ENCODE measurements at regions not wholly inside any gene's neighbourhood (a gene's known extent, or its start where the extent isn't known, plus 50 kb on each side); places are given as distances from the start of the nearest gene placed in this dataset.

GRCh38 chr10:43710772-43711471 is 62.2 kb upstream of the ZNF32 start:
- TF ChIP-seq POLR2AphosphoS5 (IDR thresholded peaks at IDR 0.05), result no peak
- TF ChIP-seq, protein P1, sequence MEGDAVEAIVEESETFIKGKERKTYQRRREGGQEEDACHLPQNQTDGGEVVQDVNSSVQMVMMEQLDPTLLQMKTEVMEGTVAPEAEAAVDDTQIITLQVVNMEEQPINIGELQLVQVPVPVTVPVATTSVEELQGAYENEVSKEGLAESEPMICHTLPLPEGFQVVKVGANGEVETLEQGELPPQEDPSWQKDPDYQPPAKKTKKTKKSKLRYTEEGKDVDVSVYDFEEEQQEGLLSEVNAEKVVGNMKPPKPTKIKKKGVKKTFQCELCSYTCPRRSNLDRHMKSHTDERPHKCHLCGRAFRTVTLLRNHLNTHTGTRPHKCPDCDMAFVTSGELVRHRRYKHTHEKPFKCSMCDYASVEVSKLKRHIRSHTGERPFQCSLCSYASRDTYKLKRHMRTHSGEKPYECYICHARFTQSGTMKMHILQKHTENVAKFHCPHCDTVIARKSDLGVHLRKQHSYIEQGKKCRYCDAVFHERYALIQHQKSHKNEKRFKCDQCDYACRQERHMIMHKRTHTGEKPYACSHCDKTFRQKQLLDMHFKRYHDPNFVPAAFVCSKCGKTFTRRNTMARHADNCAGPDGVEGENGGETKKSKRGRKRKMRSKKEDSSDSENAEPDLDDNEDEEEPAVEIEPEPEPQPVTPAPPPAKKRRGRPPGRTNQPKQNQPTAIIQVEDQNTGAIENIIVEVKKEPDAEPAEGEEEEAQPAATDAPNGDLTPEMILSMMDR (IDR thresholded peaks at IDR 0.05), result no peak
- TF ChIP-seq EP300 (IDR thresholded peaks at IDR 0.05), result no peak
- 75 to 87% methylated on average over 2 to 6 of the region's 7 CpGs for whole genome bisulfite sequencing, 2 donors (ENCODE audit: low coverage in 1 of 2)
- no peak overlapping the region for H3K4me3 ChIP-seq
- H3K27ac ChIP-seq, result no peak overlapping the region
- H3K36me3 ChIP-seq, result no peaks in the 10 kb centered on the region
- H3K27me3 ChIP-seq, result no peaks in the 10 kb centered on the region
- no peaks in the 10 kb centered on the region for H3K4me1 ChIP-seq
- H3K9me3 ChIP-seq, result no peaks in the 10 kb centered on the region
- ATAC-seq, result no peak

DNA sequence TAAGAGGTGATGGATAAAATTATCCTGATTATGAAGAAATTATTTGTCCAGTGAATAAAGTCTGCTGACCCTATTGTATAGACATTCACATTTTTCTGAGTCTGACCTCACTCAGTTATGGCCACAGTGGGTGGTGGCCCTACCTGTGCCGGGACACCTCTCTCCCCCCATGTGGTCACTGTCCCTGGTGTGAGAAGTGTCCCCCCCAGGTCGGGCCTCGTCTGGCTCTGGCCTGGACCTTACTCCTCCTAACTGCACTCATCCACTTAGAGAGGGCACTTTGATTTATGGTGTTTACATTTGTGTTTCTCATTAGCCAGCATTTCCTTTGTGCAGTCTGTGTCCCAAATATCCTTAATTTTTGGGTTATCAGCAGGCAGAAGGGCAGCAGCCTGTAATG is 59.6 kb upstream of the ZNF32 start:
- ATAC-seq, result no peak
- peak overlapping the region in 3 of 4 donors; percentile 9 to 51 (median 24) for H3K27ac ChIP-seq

DNA sequence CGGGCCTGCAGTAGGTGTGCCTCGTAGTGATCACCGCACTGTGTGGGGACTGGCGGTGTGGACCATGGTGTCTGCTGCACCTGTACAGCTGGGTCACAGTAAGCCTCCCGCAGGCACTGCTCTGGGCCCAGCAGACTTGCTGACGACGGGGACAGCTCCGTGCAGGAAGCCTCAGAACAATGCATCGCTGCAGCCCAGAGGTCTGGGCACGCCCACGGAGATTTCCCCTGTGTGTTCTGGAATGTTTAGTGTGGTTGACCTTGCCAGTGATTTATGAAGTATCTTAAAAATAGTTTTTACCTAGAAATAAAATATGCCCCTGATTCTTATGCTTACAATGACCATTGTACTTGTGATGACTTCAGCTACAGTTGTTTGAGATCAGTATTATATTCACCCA is 59.1 kb upstream of the ZNF32 start:
- no peaks in the 10 kb centered on the region for H3K36me3 ChIP-seq
- H3K4me3 ChIP-seq, result no peak overlapping the region
- 38 to 60% methylated on average over 4 to 6 of the region's 11 CpGs for WGBS, 2 donors (ENCODE audit: low coverage in 1 of 2)
- no peaks in the 10 kb centered on the region for H3K27me3 ChIP-seq
- TF ChIP-seq EP300 (IDR thresholded peaks at IDR 0.05) (no peak), POLR2A (IDR thresholded peaks at IDR 0.05) (no peak)
- H3K4me1 ChIP-seq, result no peaks in the 10 kb centered on the region
- no peaks in the 10 kb centered on the region for H3K9me3 ChIP-seq
- ATAC-seq, result peak; percentile 57
- H3K27ac ChIP-seq, result no peak overlapping the region

More for the DNA sequence above, 59.6 kb upstream of the ZNF32 start:
- no peaks in the 10 kb centered on the region for H3K9me3 ChIP-seq
- H3K4me3 ChIP-seq, result no peak overlapping the region
- TF ChIP-seq EP300 (IDR thresholded peaks at IDR 0.05), result no peak
- TF ChIP-seq POLR2AphosphoS5 (IDR thresholded peaks at IDR 0.05), result no peak
- TF ChIP-seq POLR2A (IDR thresholded peaks at IDR 0.05), result no peak
- TF ChIP-seq, protein P1 (IDR thresholded peaks at IDR 0.05), result no peak
- H3K27me3 ChIP-seq, result no peaks in the 10 kb centered on the region
- no peaks in the 10 kb centered on the region for H3K36me3 ChIP-seq
- WGBS, 2 donors (ENCODE audit: low coverage in 1 of 2), result 30 to 100% methylated on average over 1 to 3 of the region's 3 CpGs
- no peaks in the 10 kb centered on the region for H3K4me1 ChIP-seq

DNA sequence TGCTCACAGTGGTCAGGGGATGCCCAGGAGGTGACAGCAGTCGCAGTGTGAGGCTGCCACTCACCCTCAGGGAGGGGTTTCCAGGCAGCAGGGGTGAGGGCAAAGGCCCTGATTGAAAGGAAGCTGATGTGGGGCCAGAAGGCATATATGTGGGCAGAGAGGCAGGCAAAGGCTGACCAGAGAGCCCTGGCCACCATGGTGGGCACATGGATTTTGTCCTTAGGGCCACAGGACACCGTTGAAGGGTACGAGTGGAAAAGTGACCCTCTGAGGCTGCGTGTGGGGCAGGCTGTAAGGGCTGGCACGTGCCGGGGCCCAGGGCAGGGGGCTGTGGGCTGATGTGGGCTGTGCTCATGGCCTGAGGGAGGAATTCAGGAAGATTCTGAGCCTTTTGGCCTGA is 57.5 kb upstream of the ZNF32 start:
- Histone ChIP-seq H3K9me3 (no peaks in the 10 kb centered on the region), H3K27ac (peak overlapping the region in 1 of 4 donors; percentile 19), H3K27me3 (no peaks in the 10 kb centered on the region), H3K36me3 (no peaks in the 10 kb centered on the region), H3K4me1 (no peaks in the 10 kb centered on the region), H3K4me3 (no peak overlapping the region)
- TF ChIP-seq POLR2AphosphoS5 (IDR thresholded peaks at IDR 0.05) (no peak), EP300 (IDR thresholded peaks at IDR 0.05) (no peak), POLR2A (IDR thresholded peaks at IDR 0.05) (no peak)
- TF ChIP-seq, protein P1 (IDR thresholded peaks at IDR 0.05), result no peak
- ATAC-seq, result no peak
- WGBS, 2 donors (ENCODE audit: low coverage in 1 of 2), result 85 to 86% methylated on average over 1 to 4 of the region's 6 CpGs

- H3K4me1 ChIP-seq, result no peaks in the 10 kb centered on the region
- WGBS, 2 donors (ENCODE audit: low coverage in 1 of 2), result 73% methylated on average over 5 of the region's 13 CpGs; no CpG with 5 or more reads in 1 of the 2 donors
- no peak overlapping the region for H3K4me3 ChIP-seq
- H3K27ac ChIP-seq, result no peak overlapping the region
- no peak for ATAC-seq
- TF ChIP-seq EP300 (IDR thresholded peaks at IDR 0.05), result no peak
- no peaks in the 10 kb centered on the region for H3K36me3 ChIP-seq
- H3K27me3 ChIP-seq, result no peaks in the 10 kb centered on the region
- H3K9me3 ChIP-seq, result no peaks in the 10 kb centered on the region
These were observed 54.6 kb upstream of the ZNF32 start for GRCh38 chr10:43703286-43703685.

DNA sequence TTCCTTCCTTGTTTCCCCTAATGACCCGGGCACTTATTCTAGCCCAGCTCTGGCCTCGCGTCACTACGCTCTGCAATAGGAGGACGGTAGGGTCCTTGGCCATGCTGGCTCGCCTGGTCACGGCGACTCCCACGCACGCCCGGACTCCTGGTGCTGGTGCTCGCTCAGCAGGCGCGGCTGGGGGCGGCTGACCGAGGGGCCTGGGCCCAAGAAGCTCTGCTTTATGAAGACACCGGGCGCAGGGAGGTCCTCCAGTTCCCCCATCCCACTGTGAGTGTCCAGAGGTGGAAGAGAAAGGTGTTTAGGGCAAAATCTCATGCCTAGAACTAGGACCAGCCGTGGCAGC is 54.2 kb upstream of the ZNF32 start:
- TF ChIP-seq POLR2AphosphoS5 (IDR thresholded peaks at IDR 0.05), result no peak
- TF ChIP-seq EP300 (IDR thresholded peaks at IDR 0.05), result no peak
- no peak for TF ChIP-seq POLR2A (IDR thresholded peaks at IDR 0.05)
- TF ChIP-seq, protein P1 (IDR thresholded peaks at IDR 0.05), result no peak
- 33% methylated on average over 1 of the region's 19 CpGs; no CpG with 5 or more reads in 1 of the 2 donors for WGBS, 2 donors (ENCODE audit: low coverage in 1 of 2)
- Histone ChIP-seq H3K27me3 (no peaks in the 10 kb centered on the region), H3K36me3 (no peaks in the 10 kb centered on the region), H3K9me3 (no peaks in the 10 kb centered on the region), H3K4me1 (no peaks in the 10 kb centered on the region), H3K4me3 (no peak overlapping the region), H3K27ac (no peak overlapping the region)
- ATAC-seq, result no peak

Data from gastroesophageal sphincter (tissue), 4 donors.